ENCODE measurements at regions not wholly inside any gene's neighbourhood (a gene's known extent, or its start where the extent isn't known, plus 50 kb on each side); places are given as distances from the start of the nearest gene placed in this dataset.
A peak's percentile ranks its signal among the peaks of the same experiment; 100 is the strongest.

- DNase-seq, result no peak
Observed at GRCh38 chr7:108997480-108997879, 427.8 kb downstream of the DNAJB9 start.

- DNase-seq, result peak; percentile 90
Observed at GRCh38 chr7:109003742-109004141, 434.1 kb downstream of the DNAJB9 start.

- peak; percentile 34 for DNase-seq
Observed at GRCh38 chr7:109009636-109010035, 440.0 kb downstream of the DNAJB9 start.

GRCh38 chr7:109020251-109020650, 450.6 kb downstream of the DNAJB9 start:
- DNase-seq, result no peak

GRCh38 chr7:109021390-109021789, 451.7 kb downstream of the DNAJB9 start:
- no peak for DNase-seq

- no peak for DNase-seq
Observed at GRCh38 chr7:109029866-109030265, 460.2 kb downstream of the DNAJB9 start.

- DNase-seq, result peak; percentile 23
Observed at GRCh38 chr7:109044691-109045090, 475.0 kb downstream of the DNAJB9 start.

- no peak for DNase-seq
Observed at GRCh38 chr7:109049366-109049765, 479.7 kb downstream of the DNAJB9 start.

GRCh38 chr7:109059089-109059488, 489.4 kb downstream of the DNAJB9 start:
- DNase-seq, result no peak

- no peak for DNase-seq
Observed at GRCh38 chr7:109062798-109063197, 493.1 kb downstream of the DNAJB9 start.

- DNase-seq, result no peak
Observed at GRCh38 chr7:109073543-109073942, 503.9 kb downstream of the DNAJB9 start.

GRCh38 chr7:109076396-109076972, 506.8 kb downstream of the DNAJB9 start:
- no peak for DNase-seq

GRCh38 chr7:109091042-109091441, 521.4 kb downstream of the DNAJB9 start:
- no peak for DNase-seq

- DNase-seq, result peak; percentile 38
Observed at GRCh38 chr7:109092268-109092667, 522.6 kb downstream of the DNAJB9 start.

GRCh38 chr7:109101332-109101731, 531.7 kb downstream of the DNAJB9 start:
- DNase-seq, result no peak

- DNase-seq, result no peak
Observed at GRCh38 chr7:109109558-109109957, 539.9 kb downstream of the DNAJB9 start.

GRCh38 chr7:109111086-109111485, 541.4 kb downstream of the DNAJB9 start:
- no peak for DNase-seq

- no peak for DNase-seq
Observed at GRCh38 chr7:109121599-109122300, 552.1 kb downstream of the DNAJB9 start.

GRCh38 chr7:109125001-109125400, 555.3 kb downstream of the DNAJB9 start:
- no peak for DNase-seq

- peak; percentile 39 for DNase-seq
Observed at GRCh38 chr7:109126404-109127050, 556.9 kb downstream of the DNAJB9 start.

- DNase-seq, result no peak
Observed at GRCh38 chr7:109127145-109127544, 557.5 kb downstream of the DNAJB9 start.

GRCh38 chr7:109131141-109131540, 561.5 kb downstream of the DNAJB9 start:
- DNase-seq, result no peak

- DNase-seq, result no peak
Observed at GRCh38 chr7:109136893-109137292, 567.2 kb downstream of the DNAJB9 start.

- no peak for DNase-seq
Observed at GRCh38 chr7:109154748-109155147, 585.1 kb downstream of the DNAJB9 start.
